ENCODE measurements at regions not wholly inside any gene's neighbourhood (a gene's known extent, or its start where the extent isn't known, plus 50 kb on each side); places are given as distances from the start of the nearest gene placed in this dataset.
"Not testable (repeated sequence)": the region's sequence is repeated elsewhere in the genome, so short reads cannot be mapped to it uniquely, and the experiment has no call there.

- no peak for TF ChIP-seq POLR2AphosphoS5 (IDR thresholded peaks at IDR 0.05; ENCODE audit: low read depth)
- no peak for TF ChIP-seq CTCF (IDR thresholded peaks at IDR 0.05; ENCODE audit: insufficient read depth, low read length)
- no peak for TF ChIP-seq REST (IDR thresholded peaks at IDR 0.05; ENCODE audit: insufficient replicate concordance, low read depth)
- TF ChIP-seq GABPA (IDR thresholded peaks at IDR 0.05; ENCODE audit: low read depth), result no peak
- TF ChIP-seq SPI1 (IDR thresholded peaks at IDR 0.05; ENCODE audit: borderline replicate concordance, low read depth), result no peak
- no peak overlapping the region for H3K4me3 ChIP-seq (replicated peaks; ENCODE audit: insufficient read depth, low read length)
- H3K27me3 ChIP-seq (ENCODE audit: insufficient read depth, poor library complexity, severe bottlenecking), result no peaks in the 10 kb centered on the region
- DNase-seq (ENCODE audit: low read depth in 1 of 2, low spot score in 1 of 2), result no peak
- no peak overlapping the region for H3K27ac ChIP-seq (replicated peaks)
Observed at GRCh38 chr11:35046681-35047080, 92.3 kb upstream of the CD44 start.

GRCh38 chr11:35047179-35047578, 91.8 kb upstream of the CD44 start:
- Histone ChIP-seq H3K27me3 (ENCODE audit: insufficient read depth, poor library complexity, severe bottlenecking) (no peaks in the 10 kb centered on the region), H3K4me3 (replicated peaks; ENCODE audit: insufficient read depth, low read length) (no peak overlapping the region), H3K27ac (replicated peaks) (peak overlapping the region; percentile 1; the same call in 1 of the 2 replicates)
- no peak for TF ChIP-seq POLR2AphosphoS5 (IDR thresholded peaks at IDR 0.05; ENCODE audit: low read depth)
- 0 out of 2 replicates have a peak, but pooled peaks have one; percentile 10 for TF ChIP-seq GABPA (IDR thresholded peaks at IDR 0.05; ENCODE audit: low read depth)
- TF ChIP-seq SPI1 (IDR thresholded peaks at IDR 0.05; ENCODE audit: borderline replicate concordance, low read depth), result peak; percentile 83
- DNase-seq (ENCODE audit: low read depth in 1 of 2, low spot score in 1 of 2), result peak in 1 of 2 experiments; percentile 41

GRCh38 chr11:35047769-35048168, 91.2 kb upstream of the CD44 start:
- Histone ChIP-seq H3K27ac (replicated peaks) (peak overlapping the region; percentile 1; the same call in 1 of the 2 replicates), H3K4me3 (replicated peaks; ENCODE audit: insufficient read depth, low read length) (no peak overlapping the region), H3K27me3 (ENCODE audit: insufficient read depth, poor library complexity, severe bottlenecking) (no peaks in the 10 kb centered on the region)
- TF ChIP-seq SPI1 (IDR thresholded peaks at IDR 0.05; ENCODE audit: borderline replicate concordance, low read depth) (no peak), REST (IDR thresholded peaks at IDR 0.05; ENCODE audit: insufficient replicate concordance, low read depth) (no peak), POLR2AphosphoS5 (IDR thresholded peaks at IDR 0.05; ENCODE audit: low read depth) (no peak), GABPA (IDR thresholded peaks at IDR 0.05; ENCODE audit: low read depth) (no peak), CTCF (IDR thresholded peaks at IDR 0.05; ENCODE audit: insufficient read depth, low read length) (no peak)
- DNase-seq (ENCODE audit: low read depth in 1 of 2, low spot score in 1 of 2), result no peak

- H3K27ac ChIP-seq (replicated peaks), result peak overlapping the region; percentile 1; the same call in 1 of the 2 replicates
- H3K4me3 ChIP-seq (replicated peaks; ENCODE audit: insufficient read depth, low read length), result not testable (repeated sequence)
Observed at GRCh38 chr11:35048346-35048745, 90.6 kb upstream of the CD44 start.

GRCh38 chr11:35049859-35050531, 89.0 kb upstream of the CD44 start:
- TF ChIP-seq CTCF (IDR thresholded peaks at IDR 0.05; ENCODE audit: insufficient read depth, low read length) (no peak), REST (IDR thresholded peaks at IDR 0.05; ENCODE audit: insufficient replicate concordance, low read depth) (no peak), GABPA (IDR thresholded peaks at IDR 0.05; ENCODE audit: low read depth) (no peak), SPI1 (IDR thresholded peaks at IDR 0.05; ENCODE audit: borderline replicate concordance, low read depth) (no peak), POLR2AphosphoS5 (IDR thresholded peaks at IDR 0.05; ENCODE audit: low read depth) (no peak)
- Histone ChIP-seq H3K27me3 (ENCODE audit: insufficient read depth, poor library complexity, severe bottlenecking) (no peaks in the 10 kb centered on the region), H3K27ac (replicated peaks) (peak overlapping the region; percentile 60), H3K4me3 (replicated peaks; ENCODE audit: insufficient read depth, low read length) (no peak overlapping the region)
- no peak for DNase-seq (ENCODE audit: low read depth in 1 of 2, low spot score in 1 of 2)

More at GRCh38 chr11:35048346-35048745, 90.6 kb upstream of the CD44 start:
- H3K27me3 ChIP-seq (ENCODE audit: insufficient read depth, poor library complexity, severe bottlenecking); DNase-seq (ENCODE audit: low read depth in 1 of 2, low spot score in 1 of 2): not testable (repeated sequence)
